ENCODE measurements at regions not wholly inside any gene's neighbourhood (a gene's known extent, or its start where the extent isn't known, plus 50 kb on each side); places are given as distances from the start of the nearest gene placed in this dataset.

DNA sequence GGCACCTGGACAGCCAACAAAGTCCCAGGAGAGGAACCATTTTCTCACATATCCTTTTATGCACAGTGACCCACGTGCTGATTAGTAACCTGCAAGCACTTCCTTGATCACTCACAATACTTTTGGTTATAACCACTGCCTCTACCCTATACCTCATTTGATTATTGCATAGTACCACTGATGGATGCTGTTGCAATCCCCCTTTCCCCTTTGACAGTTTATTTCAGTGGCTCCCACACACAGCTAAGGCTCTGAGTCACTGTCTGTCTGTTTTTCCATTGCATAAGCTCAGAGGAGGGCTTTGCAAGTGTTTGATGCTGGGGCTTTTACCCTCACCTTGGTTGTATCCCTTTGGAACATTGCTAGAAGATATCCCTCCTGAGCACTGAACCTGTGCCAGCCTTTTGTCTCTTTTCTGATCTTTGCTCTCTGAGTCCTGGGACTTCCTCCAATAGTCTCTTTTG lies 101.7 kb upstream of the RBBP8 start:
- TF ChIP-seq POLR2A (IDR thresholded peaks at IDR 0.05) (no peak), CTCF (IDR thresholded peaks at IDR 0.05) (no peak)

Data from Peyer's patch (tissue), 4 donors.